ENCODE measurements at regions not wholly inside any gene's neighbourhood (a gene's known extent, or its start where the extent isn't known, plus 50 kb on each side); places are given as distances from the start of the nearest gene placed in this dataset.

- TF ChIP-seq CTCF (IDR thresholded peaks at IDR 0.05; ENCODE audit: control insufficient read depth, extremely low read depth, insufficient read depth): no peak
Measured at GRCh38 chr3:106276151-106276550, 407.3 kb upstream of the CBLB start.

GRCh38 chr3:106276755-106277612 is 408.2 kb upstream of the CBLB start:
- DNase-seq (ENCODE audit: low read depth): no peak
- no peak for TF ChIP-seq CTCF (IDR thresholded peaks at IDR 0.05; ENCODE audit: control insufficient read depth, extremely low read depth, insufficient read depth)
- H3K4me3 ChIP-seq (ENCODE audit: low read depth, low read length): no peak overlapping the region

More at GRCh38 chr3:106276151-106276550, 407.3 kb upstream of the CBLB start:
- no peak overlapping the region for H3K4me3 ChIP-seq (ENCODE audit: low read depth, low read length)
- DNase-seq (ENCODE audit: low read depth): no peak

GRCh38 chr3:106277731-106278130 is 408.9 kb upstream of the CBLB start:
- DNase-seq (ENCODE audit: low read depth): no peak
- TF ChIP-seq CTCF (IDR thresholded peaks at IDR 0.05; ENCODE audit: control insufficient read depth, extremely low read depth, insufficient read depth): no peak
- no peak overlapping the region for H3K4me3 ChIP-seq (ENCODE audit: low read depth, low read length)

GRCh38 chr3:106281221-106281620 is 412.4 kb upstream of the CBLB start:
- no peak overlapping the region for H3K4me3 ChIP-seq (ENCODE audit: low read depth, low read length)
- DNase-seq (ENCODE audit: low read depth): peak; percentile 54
- TF ChIP-seq CTCF (IDR thresholded peaks at IDR 0.05; ENCODE audit: control insufficient read depth, extremely low read depth, insufficient read depth): no peak

- TF ChIP-seq CTCF (IDR thresholded peaks at IDR 0.05; ENCODE audit: control insufficient read depth, extremely low read depth, insufficient read depth): no peak
- no peak overlapping the region for H3K4me3 ChIP-seq (ENCODE audit: low read depth, low read length)
- no peak for DNase-seq (ENCODE audit: low read depth)
Measured at GRCh38 chr3:106282943-106283342, 414.1 kb upstream of the CBLB start.

- DNase-seq (ENCODE audit: low read depth): no peak
- H3K4me3 ChIP-seq (ENCODE audit: low read depth, low read length): no peak overlapping the region
- TF ChIP-seq CTCF (IDR thresholded peaks at IDR 0.05; ENCODE audit: control insufficient read depth, extremely low read depth, insufficient read depth): no peak
Measured at GRCh38 chr3:106288781-106289180, 420.0 kb upstream of the CBLB start.

Measured in LNCaP clone FGC (cell line).